ENCODE measurements at regions not wholly inside any gene's neighbourhood (a gene's known extent, or its start where the extent isn't known, plus 50 kb on each side); places are given as distances from the start of the nearest gene placed in this dataset.
A peak's percentile ranks its signal among the peaks of the same experiment; 100 is the strongest.
"Not testable (repeated sequence)": the region's sequence is repeated elsewhere in the genome, so short reads cannot be mapped to it uniquely, and the experiment has no call there.

GRCh38 chr5:152177626-152178349 lies 227.3 kb downstream of the NMUR2 start:
- no peak for DNase-seq

- no peak for DNase-seq
These were observed 233.2 kb downstream of the NMUR2 start for GRCh38 chr5:152171888-152172287.

DNA sequence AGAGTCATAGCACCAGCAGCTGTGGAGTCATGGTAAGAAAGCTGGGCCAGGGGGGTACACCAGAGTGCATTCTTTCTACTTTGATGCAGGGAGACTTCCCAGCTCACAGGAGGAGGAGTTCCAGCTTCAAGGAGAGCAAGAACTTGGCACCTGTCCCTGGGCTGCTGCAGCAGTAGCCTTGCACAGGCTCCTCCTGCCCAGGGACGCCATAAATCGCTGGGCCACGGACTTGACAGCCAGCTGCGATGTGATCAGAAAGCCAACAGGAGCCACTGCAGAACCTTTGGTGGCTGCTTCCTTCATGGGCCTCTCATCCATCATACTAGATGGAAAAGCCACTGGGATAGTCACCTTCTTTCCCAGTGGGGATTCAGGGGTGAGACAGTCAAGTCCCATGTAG lies 234.7 kb downstream of the NMUR2 start:
- no peak for DNase-seq

DNA sequence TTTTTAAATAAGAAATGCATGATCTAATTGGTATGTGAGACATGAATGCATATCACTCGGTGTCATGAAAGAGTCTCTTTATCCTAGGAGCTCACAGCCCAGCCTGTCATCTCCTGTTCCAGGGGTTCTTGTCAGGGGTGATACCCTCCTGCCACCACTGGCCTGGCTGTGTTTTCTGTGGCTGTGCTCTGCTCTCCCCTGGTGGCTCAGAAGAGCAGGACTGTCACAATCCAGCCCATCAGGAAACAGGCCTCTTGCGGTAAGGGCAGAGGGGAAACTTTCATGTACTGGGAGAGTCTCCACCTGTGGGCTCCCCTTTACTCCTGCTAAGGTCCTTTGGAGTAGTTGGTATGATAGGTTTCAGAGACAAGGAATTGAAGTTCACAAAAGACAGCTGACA lies 240.2 kb upstream of the GLRA1 start:
- DNase-seq = no peak

DNA sequence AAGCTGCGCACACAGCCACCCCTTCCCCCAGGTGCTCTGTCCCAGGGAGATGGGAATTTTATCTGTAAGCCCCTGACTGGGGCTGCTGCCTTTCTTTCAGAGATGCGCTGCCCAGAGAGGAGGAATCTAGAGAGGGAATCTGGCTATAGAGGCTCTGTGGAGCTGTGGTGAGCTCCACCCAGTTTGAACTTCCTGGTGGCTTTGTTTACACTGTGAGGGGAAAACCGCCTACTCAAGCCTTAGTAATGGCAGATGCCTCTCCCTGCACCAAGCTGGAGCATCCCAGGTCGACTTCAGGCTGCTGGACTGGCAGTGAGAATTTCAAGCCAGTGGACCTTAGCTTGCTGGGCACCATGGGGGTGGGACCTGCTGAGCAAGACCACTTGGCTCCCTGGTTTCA lies 235.2 kb upstream of the GLRA1 start:
- not testable (repeated sequence) for DNase-seq

DNA sequence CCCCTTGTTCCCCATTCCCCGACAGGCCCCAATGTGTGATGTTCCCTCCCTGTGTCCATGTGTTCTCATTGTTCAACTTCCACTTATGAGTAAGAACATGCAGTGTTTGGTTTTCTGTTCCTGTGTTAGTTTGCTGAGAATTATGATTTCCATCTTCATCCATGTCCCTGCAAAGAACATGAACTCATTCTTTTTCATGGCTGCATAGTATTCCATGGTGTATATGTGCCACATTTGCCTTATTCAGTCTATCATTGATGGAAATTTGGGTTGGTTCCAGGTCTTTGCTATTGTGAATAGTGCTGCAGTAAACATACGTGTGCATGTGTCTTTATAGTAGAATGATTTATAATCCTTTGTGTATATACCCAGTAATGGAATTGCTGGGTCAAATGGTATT lies 229.8 kb upstream of the GLRA1 start:
- DNase-seq = not testable (repeated sequence)

GRCh38 chr5:152151940-152152339 lies 227.3 kb upstream of the GLRA1 start:
- no peak for DNase-seq

DNA sequence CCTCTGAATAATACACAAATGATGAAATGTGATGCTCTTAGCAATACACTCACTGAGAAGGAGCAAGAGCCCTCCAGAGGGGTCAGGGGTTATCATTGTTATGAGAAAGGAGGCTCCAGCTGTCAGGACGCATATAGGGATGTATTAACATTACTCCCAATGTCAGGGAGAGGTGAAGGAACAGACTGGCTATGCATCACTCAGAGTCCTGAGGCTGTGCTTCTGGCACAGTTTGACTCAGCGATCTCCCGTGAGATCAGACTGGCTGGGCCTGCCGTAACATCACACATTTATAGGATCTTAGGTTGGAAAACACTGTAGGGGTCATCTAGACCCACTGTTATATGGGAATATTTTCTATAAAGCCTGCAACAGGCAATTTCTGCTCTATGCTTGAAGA lies 226.5 kb upstream of the GLRA1 start:
- no peak for DNase-seq

- no peak for DNase-seq
These were observed 222.6 kb upstream of the GLRA1 start for GRCh38 chr5:152147286-152147685.

- no peak for DNase-seq
These were observed 221.9 kb upstream of the GLRA1 start for GRCh38 chr5:152146566-152146965.

DNA sequence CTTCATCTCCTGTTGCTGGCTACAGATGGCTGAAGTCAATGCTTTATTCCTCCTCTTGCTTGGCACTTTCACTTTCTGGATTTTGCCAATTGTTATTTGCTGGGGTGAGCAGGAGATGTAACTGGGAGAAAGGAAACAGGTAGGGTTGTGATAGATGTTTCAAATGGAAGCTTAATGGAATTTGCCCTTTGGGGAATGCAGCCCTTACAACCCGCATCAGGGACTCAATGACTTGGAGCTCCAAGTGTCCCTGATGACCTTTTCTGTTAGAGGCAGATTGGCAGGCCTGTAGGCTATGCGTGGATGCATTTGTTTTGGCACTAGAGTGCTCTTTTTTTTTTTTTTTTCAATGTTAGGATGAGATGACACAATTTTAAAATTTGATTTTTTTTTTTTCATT lies 219.9 kb upstream of the GLRA1 start:
- DNase-seq = no peak

DNA sequence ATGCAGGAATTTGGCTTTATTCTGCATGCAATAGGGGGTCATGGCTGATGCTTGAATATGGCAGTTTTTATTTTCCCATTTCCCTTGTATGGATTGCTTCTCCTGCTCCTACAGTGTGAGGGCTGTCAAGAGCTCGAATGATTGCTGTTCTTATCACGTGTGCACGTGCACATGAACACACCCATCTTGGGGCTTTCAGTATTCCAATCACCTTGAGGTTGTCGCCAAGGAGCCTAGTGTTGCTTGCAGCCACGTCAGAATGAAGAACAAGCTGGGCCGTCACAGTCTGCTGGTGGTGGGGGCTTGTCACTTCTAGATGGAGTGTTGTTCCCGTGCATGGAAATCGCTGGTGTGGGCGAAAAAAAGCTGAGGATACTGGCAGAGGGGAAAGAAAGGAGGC lies 219.4 kb upstream of the GLRA1 start:
- no peak for DNase-seq

DNA sequence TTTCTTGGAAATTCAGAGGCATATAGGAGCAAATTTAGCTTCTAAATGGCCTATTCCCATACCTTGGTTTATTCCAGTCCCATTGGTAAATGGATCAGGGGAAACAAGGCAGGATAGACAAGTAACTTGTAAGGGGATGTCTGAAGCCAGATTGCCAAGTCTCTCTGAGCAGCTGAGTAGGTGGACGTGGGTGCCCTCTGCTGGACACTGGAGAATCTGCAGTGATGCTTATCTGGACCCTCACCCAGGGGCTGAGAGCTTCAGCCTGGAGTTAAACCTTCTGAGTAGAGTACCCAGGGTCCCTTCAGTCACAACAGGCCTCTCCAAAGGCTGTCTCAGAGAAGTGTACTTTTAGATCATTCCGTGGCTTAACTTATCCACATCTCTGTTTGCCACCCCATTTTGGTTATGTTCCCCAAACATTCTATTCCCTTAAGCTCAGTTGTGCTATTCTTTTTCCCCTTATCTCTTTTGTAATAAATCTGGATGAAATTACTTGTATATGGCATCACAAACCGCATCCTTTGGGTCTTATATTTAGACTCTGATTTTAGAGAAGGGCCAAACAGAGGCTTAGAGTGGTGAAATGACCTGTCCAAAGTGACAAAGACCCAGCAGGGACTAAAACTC lies 218.3 kb upstream of the GLRA1 start:
- peak; percentile 85 for DNase-seq

DNA sequence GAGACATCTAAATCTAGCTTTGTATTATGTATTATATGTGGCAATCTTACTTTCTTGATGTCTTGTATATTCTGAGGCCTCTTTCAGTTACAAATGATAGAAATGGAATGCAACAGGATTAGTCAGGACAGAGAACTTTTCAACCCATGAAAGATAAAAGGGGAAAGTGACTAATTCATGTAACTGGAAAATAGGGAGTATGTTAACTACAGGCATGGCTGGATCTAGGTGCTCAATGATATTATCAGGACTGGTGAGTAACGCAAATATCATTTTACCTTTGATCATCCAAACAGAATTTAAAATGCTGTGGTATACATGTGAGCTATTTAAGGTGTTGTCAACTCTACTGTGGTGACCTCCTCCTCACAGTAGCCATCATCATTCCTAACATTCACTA lies 215.7 kb upstream of the GLRA1 start:
- no peak for DNase-seq

GRCh38 chr5:152137063-152137462 lies 212.4 kb upstream of the GLRA1 start:
- DNase-seq = no peak

DNA sequence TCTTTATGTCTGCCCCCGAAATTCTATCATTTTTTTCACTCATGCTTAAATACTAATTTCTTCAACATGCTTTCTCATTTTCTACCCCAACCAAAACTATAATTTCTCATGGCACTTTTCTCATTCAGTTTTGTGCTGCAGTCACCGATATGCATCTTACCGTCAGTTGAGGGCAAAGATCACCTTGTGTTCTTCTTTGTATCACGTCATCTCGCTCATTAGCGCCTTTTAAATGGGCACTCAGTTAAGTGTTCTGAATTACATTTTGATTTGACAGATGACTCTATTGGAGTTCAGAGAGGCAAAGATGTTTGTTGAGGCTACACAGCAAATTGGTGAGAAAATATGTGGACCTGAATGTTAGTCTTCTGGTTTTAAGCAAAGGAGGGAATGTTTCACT lies 211.7 kb upstream of the GLRA1 start:
- DNase-seq = no peak

GRCh38 chr5:152135827-152136226 lies 211.2 kb upstream of the GLRA1 start:
- DNase-seq = no peak

DNA sequence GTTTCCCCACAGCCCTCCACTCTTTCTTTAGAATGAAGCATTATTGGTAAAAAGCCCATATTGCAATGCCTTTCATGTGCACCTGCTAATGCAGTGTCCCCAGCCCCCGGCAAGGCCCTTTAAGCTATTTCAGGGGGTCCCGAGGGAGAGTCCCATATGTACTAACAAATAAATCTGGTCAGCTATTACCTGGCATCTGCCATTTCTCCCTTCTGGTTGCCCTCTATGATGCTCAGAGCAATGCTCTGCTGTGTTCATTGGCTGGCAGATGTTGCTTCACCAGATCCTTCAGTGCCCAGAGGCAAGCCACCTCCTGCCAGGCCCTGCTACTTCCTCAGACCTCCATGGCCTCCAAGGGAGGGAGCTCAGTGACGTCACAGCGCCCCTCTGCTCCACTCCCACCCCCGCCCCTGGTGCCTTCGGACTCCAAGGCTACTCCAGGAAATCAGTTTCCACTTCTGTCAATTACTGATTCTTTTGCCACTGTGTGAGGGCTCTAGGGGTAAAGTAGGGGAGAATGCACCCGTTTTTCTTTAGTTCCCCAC lies 201.1 kb upstream of the GLRA1 start:
- no peak for DNase-seq

GRCh38 chr5:152124409-152125041 lies 199.9 kb upstream of the GLRA1 start:
- no peak for DNase-seq

DNA sequence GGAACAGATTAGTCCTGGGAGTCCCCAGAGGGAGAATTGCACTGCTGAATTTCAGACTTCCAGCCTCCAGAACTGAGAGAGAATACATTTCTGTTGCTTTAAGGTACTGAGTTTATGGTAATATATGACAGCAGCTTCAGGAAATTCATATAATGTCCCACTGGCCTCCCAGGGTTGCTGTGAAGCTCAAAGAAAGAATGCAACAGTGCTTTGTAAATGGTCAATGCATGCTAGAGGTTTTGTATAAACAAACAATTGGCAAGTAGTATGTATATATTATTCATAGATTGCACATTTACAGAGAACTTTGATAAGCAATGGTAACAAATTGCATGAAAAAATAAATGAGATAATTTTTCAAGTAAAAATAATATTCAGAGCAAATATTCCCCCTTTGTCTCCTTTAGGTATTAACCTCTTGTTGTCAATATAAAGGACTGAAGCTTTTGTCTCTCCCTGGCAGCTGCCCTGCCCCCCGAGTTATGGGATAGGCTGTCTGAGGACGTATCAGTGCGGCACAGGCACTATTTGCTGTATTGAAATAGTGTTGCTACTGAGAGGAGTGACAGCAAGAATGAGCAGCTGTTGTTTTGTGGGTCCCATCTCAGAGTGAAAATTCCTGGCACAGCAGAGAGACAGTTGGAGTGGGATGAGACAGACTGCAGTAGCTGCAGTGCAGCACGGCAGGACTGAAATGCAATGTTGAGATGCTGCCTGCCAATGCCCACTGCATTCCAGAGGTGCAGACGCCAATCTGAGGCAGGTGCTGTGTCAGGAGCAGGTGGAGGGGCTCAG lies 194.2 kb upstream of the GLRA1 start:
- peak; percentile 78 for DNase-seq

GRCh38 chr5:152116934-152117333 lies 192.3 kb upstream of the GLRA1 start:
- DNase-seq = no peak

DNA sequence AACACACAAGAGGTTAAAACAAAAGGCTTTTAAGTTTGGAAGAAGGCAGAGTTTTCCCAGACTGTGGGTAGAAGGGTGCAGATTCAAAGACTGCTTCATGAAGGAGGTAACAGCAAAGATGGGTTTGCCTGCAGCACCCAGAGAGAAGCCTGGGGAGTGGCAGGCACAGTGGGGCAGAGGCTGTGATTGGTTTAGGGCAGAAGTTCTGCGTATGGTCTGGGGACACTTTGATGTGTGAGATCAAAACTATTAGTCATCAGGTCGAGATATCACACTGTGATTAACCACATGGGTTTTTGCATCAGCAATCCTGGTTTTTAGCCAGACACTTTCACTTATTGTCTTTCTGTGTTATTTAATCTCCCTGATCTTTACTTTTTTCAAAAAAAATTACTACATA lies 188.8 kb upstream of the GLRA1 start:
- DNase-seq = no peak

- no peak for DNase-seq
These were observed 182.6 kb upstream of the GLRA1 start for GRCh38 chr5:152107220-152107619.

Measured in tongue (tissue), 1 donor.